Pancreas (tissue), 10 donors: ENCODE measurements at regions not wholly inside any gene's neighbourhood (a gene's known extent, or its start where the extent isn't known, plus 50 kb on each side); places are given as distances from the start of the nearest gene placed in this dataset.
A peak's percentile ranks its signal among the peaks of the same experiment; 100 is the strongest.

Experiments
- ATAC-seq, 4 donors: fragments of 200-7000 bp; cut with Tn5 transposase; one replicate each; pipeline versions ENCODE4 v1.8.0 to v1.9.1; 2020; ENCODE audit warnings: mild to moderate bottlenecking in 4 of 4, moderate library complexity in 4 of 4
- DNase-seq, 6 donors: peaks; one replicate each; pipeline ENCODE4 v3.0.0-alpha.2; 2020
- FAIRE-seq: peaks from 2 replicates; lab custom pipeline; 2012; peaks lifted over from hg19 to GRCh38; lab: Jason Lieb, UNC
- H3K27ac ChIP-seq, 4 donors: fragments of 200-600 bp; sonication (generic); 1 replicate in 3 of 4; 2 replicates in 1 of 4; pipeline versions ENCODE4 v1.5.0 to v1.8.0; 2020
- H3K27me3 ChIP-seq, 4 donors: fragments of 200-600 bp; one replicate each; pipeline ENCODE4 v1.8.0; 2021
- H3K36me3 ChIP-seq, 3 donors: fragments of 200-600 bp; sonication (generic) in 1 of 3; one replicate each; pipeline versions ENCODE4 v1.5.0 to v1.8.0; 2020 to 2021
- H3K4me1 ChIP-seq, 3 donors: fragments of 200-600 bp; one replicate each; pipeline ENCODE4 v1.8.0; 2021
- H3K4me3 ChIP-seq, 4 donors: fragments of 200-600 bp; sonication (generic) in 2 of 4; one replicate each; pipeline versions ENCODE4 v1.5.0 to v1.8.0; 2020 to 2021
- H3K9me3 ChIP-seq, 4 donors: fragments of 200-600 bp; one replicate each; pipeline ENCODE4 v1.8.0; 2021
- WGBS, 2 donors: extraction: QIAGEN DNeasy Blood & Tissue Kit; methylation state at CpG; one replicate each; pipeline ENCODE4 v1.1.7; 2013; 5-methylcytosine and 5-hydroxymethylcytosine counted together
- intact Hi-C, 3 donors: fragments of 100-400 bp; cut with DNase I; formaldehyde crosslinking; loops; one replicate each; pipeline versions ENCODE4 v1.11.1 to v1.14.2; 2022
- TF ChIP-seq, protein P1 (sequence below), 4 donors: fragments of 200-600 bp; sonication (generic) in 3 of 4; IDR thresholded peaks; one replicate each; pipeline versions ENCODE4 v1.5.0 to v1.8.0; 2021; ENCODE audit warnings: antibody characterized with exemption in 4 of 4
- donor health status: healthy with polysubstance abuse.
- donor health status: DM: no; HTN: no; CAD: no; lungs with moderate emphysema.
- donor health status: DM: no; HTN: no; CAD: no.
- donor health status: control.
- donor health status: control.
- donor health status: Bipolar disorder and iron deficiency.
- donor health status: DM: yes; HTN: yes; CAD: no.
- donor health status: DM: no; HTN: no; CAD: no.
- donor health status: DM: no; HTN: no; CAD: no.
- donor health status: DM: yes; HTN: yes; CAD: no.

DNA sequence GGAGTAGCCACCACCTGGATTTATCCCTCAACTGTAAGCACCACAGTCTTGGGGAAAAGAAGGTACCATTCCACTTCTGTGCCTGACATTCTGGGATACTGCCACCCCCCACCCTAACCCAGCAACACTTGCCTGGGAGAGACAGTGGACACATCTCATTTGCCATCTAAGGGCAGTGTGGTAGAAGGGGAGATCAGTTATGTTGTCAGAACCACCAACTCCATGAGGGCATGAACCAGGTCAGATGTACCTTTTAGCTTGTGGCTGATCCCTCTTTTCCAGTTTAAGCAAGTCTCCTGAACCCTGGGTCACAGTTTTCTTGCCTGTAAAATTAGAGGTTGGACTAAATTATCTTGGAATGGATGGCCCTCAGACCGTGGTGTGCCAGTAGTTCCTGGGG, 165.5 kb downstream of the SCP2D1 start:
- TF ChIP-seq, protein P1, sequence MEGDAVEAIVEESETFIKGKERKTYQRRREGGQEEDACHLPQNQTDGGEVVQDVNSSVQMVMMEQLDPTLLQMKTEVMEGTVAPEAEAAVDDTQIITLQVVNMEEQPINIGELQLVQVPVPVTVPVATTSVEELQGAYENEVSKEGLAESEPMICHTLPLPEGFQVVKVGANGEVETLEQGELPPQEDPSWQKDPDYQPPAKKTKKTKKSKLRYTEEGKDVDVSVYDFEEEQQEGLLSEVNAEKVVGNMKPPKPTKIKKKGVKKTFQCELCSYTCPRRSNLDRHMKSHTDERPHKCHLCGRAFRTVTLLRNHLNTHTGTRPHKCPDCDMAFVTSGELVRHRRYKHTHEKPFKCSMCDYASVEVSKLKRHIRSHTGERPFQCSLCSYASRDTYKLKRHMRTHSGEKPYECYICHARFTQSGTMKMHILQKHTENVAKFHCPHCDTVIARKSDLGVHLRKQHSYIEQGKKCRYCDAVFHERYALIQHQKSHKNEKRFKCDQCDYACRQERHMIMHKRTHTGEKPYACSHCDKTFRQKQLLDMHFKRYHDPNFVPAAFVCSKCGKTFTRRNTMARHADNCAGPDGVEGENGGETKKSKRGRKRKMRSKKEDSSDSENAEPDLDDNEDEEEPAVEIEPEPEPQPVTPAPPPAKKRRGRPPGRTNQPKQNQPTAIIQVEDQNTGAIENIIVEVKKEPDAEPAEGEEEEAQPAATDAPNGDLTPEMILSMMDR (IDR thresholded peaks at IDR 0.05), result no peak
- no peaks in the 10 kb centered on the region for H3K36me3 ChIP-seq
- DNase-seq (no peak), ATAC-seq (no peak), FAIRE-seq (no peak)
- H3K27me3 ChIP-seq, result no peaks in the 10 kb centered on the region
- H3K4me3 ChIP-seq, result no peak overlapping the region
- WGBS, 2 donors, result 46 to 58% methylated on average over 1 of the region's 1 CpG
- intact Hi-C loops, result no loop called here
- H3K9me3 ChIP-seq, result no peaks in the 10 kb centered on the region
- no peaks in the 10 kb centered on the region for H3K4me1 ChIP-seq
- H3K27ac ChIP-seq, result no peak overlapping the region

DNA sequence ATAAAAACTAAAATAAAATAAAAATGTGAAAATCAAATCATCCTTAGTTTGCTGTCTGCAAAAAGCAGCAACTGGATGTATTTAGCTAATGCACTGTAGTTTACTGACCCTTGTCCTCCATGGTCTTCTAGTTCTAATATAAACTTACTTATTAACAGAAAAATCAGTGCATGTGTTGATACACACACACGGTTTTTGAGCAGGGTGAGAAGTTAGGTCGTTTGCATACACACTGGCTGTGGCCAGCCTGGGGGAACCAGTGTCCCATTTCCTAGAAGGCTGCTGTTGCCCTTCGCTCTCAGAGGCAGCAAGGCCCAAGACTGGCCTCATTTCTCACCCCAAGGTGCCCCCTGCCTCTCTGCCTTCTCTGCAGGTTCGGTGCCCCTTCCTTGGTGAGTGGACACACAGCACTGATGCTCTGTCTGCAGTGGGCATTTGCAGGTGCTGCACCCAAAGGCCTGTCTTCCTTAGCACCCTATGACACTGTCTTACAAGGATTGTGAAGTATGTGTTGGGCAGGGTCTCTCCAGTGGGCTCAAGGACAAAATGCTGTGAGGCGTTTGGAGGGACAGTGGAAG, 168.5 kb downstream of the SCP2D1 start:
- Histone ChIP-seq H3K27me3 (no peaks in the 10 kb centered on the region), H3K27ac (no peak overlapping the region), H3K36me3 (no peaks in the 10 kb centered on the region), H3K4me1 (no peaks in the 10 kb centered on the region), H3K4me3 (no peak overlapping the region), H3K9me3 (no peaks in the 10 kb centered on the region)
- TF ChIP-seq, protein P1 (IDR thresholded peaks at IDR 0.05), result no peak
- intact Hi-C loops, result no loop called here
- DNase-seq (no peak), FAIRE-seq (no peak), ATAC-seq (no peak)
- 52 to 58% methylated on average over 5 of the region's 5 CpGs for WGBS, 2 donors

DNA sequence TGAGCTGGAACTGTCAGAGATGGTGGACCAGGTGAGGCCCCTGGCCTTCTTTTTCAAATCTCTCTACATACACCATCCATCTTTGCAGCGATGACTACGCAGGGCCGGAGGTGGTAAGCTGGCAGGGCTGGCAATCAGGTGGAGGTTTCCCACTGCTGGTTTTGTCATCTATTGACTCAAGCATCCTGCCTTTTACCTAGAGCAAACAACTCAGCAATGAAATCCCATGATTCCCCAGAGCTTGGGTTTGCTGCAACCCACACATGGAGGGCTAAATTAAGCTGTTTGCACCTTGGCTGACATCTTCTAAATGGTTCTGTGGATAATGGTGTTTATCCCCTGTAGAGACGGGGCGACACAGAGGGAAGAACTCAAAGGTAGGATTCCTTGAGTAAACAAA, 170.2 kb downstream of the SCP2D1 start:
- intact Hi-C loops, result no loop called here
- Histone ChIP-seq H3K4me1 (no peaks in the 10 kb centered on the region), H3K9me3 (no peaks in the 10 kb centered on the region), H3K27me3 (no peaks in the 10 kb centered on the region), H3K27ac (peak overlapping the region in 1 of 4 donors; percentile 12), H3K4me3 (no peak overlapping the region), H3K36me3 (no peaks in the 10 kb centered on the region)
- TF ChIP-seq, protein P1 (IDR thresholded peaks at IDR 0.05), result no peak
- WGBS, 2 donors, result 32 to 33% methylated on average over 5 of the region's 5 CpGs
- FAIRE-seq (no peak), ATAC-seq (peak; percentile 49 to 82 (median 79)), DNase-seq (peak in 3 of 6 donors; percentile 42 to 55 (median 54))

DNA sequence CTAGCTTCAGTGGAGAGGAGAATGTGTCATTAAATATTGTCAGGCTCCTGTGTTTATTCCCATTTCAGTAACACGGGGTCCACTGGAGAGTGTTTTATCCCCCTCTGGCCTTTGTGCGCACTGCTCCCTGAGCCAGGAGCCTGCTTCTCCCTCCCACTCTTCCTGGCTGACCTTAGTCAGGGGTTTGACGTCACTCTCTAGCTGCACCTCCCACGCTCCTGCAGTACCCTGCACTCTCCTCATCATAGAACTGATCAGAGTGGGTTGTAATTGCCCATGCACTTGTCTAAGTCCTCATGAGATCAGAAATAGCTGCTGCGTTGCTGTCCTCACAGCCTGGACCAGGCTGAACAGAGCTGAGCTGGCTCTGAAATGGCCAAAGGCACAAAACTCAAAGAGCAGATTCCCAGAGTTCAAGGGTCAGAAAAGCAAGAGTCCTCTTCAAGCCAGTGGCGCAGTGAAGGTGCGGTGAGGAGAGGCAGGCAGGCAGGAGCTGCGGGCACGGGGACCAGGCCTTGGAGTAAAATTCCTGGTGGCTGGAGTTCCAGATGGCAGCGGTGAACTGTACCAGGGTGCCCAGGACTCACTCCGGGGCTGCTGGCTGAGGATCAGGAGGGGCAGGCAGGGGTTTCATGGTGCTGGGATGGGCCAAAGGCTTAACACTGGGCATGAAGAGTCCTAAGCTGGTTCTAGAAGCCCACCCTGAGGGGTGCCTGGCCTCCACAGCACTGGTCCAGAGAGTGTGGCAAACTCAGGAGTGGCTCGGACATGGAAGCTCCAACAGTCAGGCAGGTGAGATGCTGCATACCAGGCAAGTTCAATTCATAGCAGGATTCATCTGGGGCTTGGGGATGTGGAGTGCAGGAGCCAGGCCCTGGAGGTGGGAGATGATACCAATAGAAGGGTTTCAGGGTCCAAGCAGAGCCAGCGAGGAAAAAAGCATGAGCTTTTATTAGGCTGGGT, 170.9 kb downstream of the SCP2D1 start:
- H3K4me1 ChIP-seq, result no peaks in the 10 kb centered on the region
- no peaks in the 10 kb centered on the region for H3K36me3 ChIP-seq
- peak overlapping the region in 1 of 4 donors; percentile 13 for H3K27ac ChIP-seq
- ATAC-seq (peak; percentile 45 to 86 (median 74)), DNase-seq (peak in 2 of 6 donors; percentile 17 to 21), FAIRE-seq (no peak)
- TF ChIP-seq, protein P1 (IDR thresholded peaks at IDR 0.05), result no peak
- no peaks in the 10 kb centered on the region for H3K27me3 ChIP-seq
- WGBS, 2 donors, result 62 to 72% methylated on average over 13 of the region's 13 CpGs
- H3K4me3 ChIP-seq, result no peak overlapping the region
- no peaks in the 10 kb centered on the region for H3K9me3 ChIP-seq
- intact Hi-C loops, result no loop called here
